RWPE2 (cell line): ENCODE measurements at regions not wholly inside any gene's neighbourhood (a gene's known extent, or its start where the extent isn't known, plus 50 kb on each side); places are given as distances from the start of the nearest gene placed in this dataset.

Experiments
- ATAC-seq: fragments of 200-7000 bp; cut with Tn5 transposase; 3 replicates; pipeline ENCODE4 v1.9.1; 2021; ENCODE audit warnings: low read depth
- DNase-seq: peaks from one replicate; pipeline ENCODE4 v3.0.0-alpha.2; 2020; ENCODE audit warnings: low spot score
- H3K27ac ChIP-seq: fragments of 450-650 bp; 2 replicates; pipeline ENCODE4 v1.5.1; 2017; ENCODE audit warnings: mild to moderate bottlenecking; ENCODE audit not compliant: poor library complexity, severe bottlenecking
- H3K27me3 ChIP-seq: fragments of 250-450 bp; sonication (Bioruptor Pico); 2 replicates; pipeline ENCODE4 v1.5.1; 2021; ENCODE audit warnings: mild to moderate bottlenecking, moderate library complexity; ENCODE audit not compliant: insufficient read depth, poor library complexity, severe bottlenecking
- H3K36me3 ChIP-seq: fragments of 250-450 bp; sonication (Bioruptor Pico); 2 replicates; pipeline ENCODE4 v1.5.1; 2020; ENCODE audit warnings: low read depth, mild to moderate bottlenecking, moderate library complexity
- H3K4me1 ChIP-seq: fragments of 250-450 bp; sonication (Bioruptor Pico); 2 replicates; pipeline ENCODE4 v1.5.1; 2021; ENCODE audit warnings: mild to moderate bottlenecking, moderate library complexity; ENCODE audit not compliant: insufficient read depth, poor library complexity, severe bottlenecking
- H3K4me3 ChIP-seq: fragments of 250-450 bp; sonication (Bioruptor Pico); 2 replicates; pipeline ENCODE4 v1.5.1; 2021; ENCODE audit warnings: mild to moderate bottlenecking, moderate library complexity; ENCODE audit not compliant: severe bottlenecking
- H3K9me3 ChIP-seq: fragments of 250-450 bp; sonication (Bioruptor Pico); 2 replicates; pipeline ENCODE4 v1.5.1; 2021; ENCODE audit warnings: mild to moderate bottlenecking, moderate library complexity; ENCODE audit not compliant: severe bottlenecking
- CTCF ChIP-seq: fragments of 450-650 bp; IDR thresholded peaks from one replicate; pipeline ENCODE4 v1.5.1; 2017; ENCODE audit warnings: mild to moderate bottlenecking, moderate library complexity; ENCODE audit not compliant: poor library complexity, severe bottlenecking

GRCh38 chr13:76222511-76222910, 586.4 kb downstream of the LMO7 start:
- TF ChIP-seq CTCF: no peak
- no peaks in the 10 kb centered on the region for H3K27me3 ChIP-seq
- no peak for DNase-seq
- no peaks in the 10 kb centered on the region for H3K36me3 ChIP-seq
- H3K4me3 ChIP-seq: no peak overlapping the region
- H3K9me3 ChIP-seq: no peaks in the 10 kb centered on the region
- H3K4me1 ChIP-seq: no peaks in the 10 kb centered on the region
- ATAC-seq: no peak
- no peak overlapping the region for H3K27ac ChIP-seq

GRCh38 chr13:76216729-76217128, 580.6 kb downstream of the LMO7 start:
- no peak for TF ChIP-seq CTCF
- Histone ChIP-seq H3K4me1 (no peaks in the 10 kb centered on the region), H3K4me3 (no peak overlapping the region), H3K27ac (no peak overlapping the region), H3K36me3 (no peaks in the 10 kb centered on the region), H3K27me3 (no peaks in the 10 kb centered on the region), H3K9me3 (no peaks in the 10 kb centered on the region)
- no peak for ATAC-seq
- no peak for DNase-seq

- no peak for TF ChIP-seq CTCF
- H3K27ac ChIP-seq: no peak overlapping the region
Measured at GRCh38 chr13:76214001-76214400, 577.9 kb downstream of the LMO7 start.

GRCh38 chr13:76213423-76213904, 577.3 kb downstream of the LMO7 start:
- H3K9me3 ChIP-seq: no peaks in the 10 kb centered on the region
- no peak for ATAC-seq
- no peaks in the 10 kb centered on the region for H3K4me1 ChIP-seq
- no peaks in the 10 kb centered on the region for H3K36me3 ChIP-seq
- H3K4me3 ChIP-seq: no peak overlapping the region
- no peak for DNase-seq
- H3K27ac ChIP-seq: no peak overlapping the region
- no peak for TF ChIP-seq CTCF
- no peaks in the 10 kb centered on the region for H3K27me3 ChIP-seq

More at GRCh38 chr13:76214001-76214400, 577.9 kb downstream of the LMO7 start:
- no peak for DNase-seq
- Histone ChIP-seq H3K4me1 (no peaks in the 10 kb centered on the region), H3K36me3 (no peaks in the 10 kb centered on the region), H3K4me3 (no peak overlapping the region), H3K27me3 (no peaks in the 10 kb centered on the region), H3K9me3 (no peaks in the 10 kb centered on the region)
- no peak for ATAC-seq

GRCh38 chr13:76210262-76210661, 574.1 kb downstream of the LMO7 start:
- Histone ChIP-seq H3K27ac (no peak overlapping the region), H3K4me3 (no peak overlapping the region), H3K4me1 (no peaks in the 10 kb centered on the region), H3K27me3 (no peaks in the 10 kb centered on the region), H3K36me3 (no peaks in the 10 kb centered on the region), H3K9me3 (no peaks in the 10 kb centered on the region)
- ATAC-seq (no peak), DNase-seq (no peak)
- TF ChIP-seq CTCF: no peak
